OCI-LY7 (cell line): ENCODE measurements at regions not wholly inside any gene's neighbourhood (a gene's known extent, or its start where the extent isn't known, plus 50 kb on each side); places are given as distances from the start of the nearest gene placed in this dataset.

Experiments used
- EZH2phosphoT487 ChIP-seq: fragments of 200-600 bp; sonication (generic); IDR thresholded peaks from 2 replicates; pipeline ENCODE4 v1.6.1; 2018; ENCODE audit warnings: low read depth, borderline replicate concordance, mild to moderate bottlenecking, mixed run types, antibody characterized with exemption, low read length, moderate library complexity, mixed read lengths
- TF ChIP-seq, protein P1 (sequence below): fragments of 200-600 bp; sonication (generic); conservative IDR thresholded peaks from 2 replicates; pipeline ENCODE4 v1.5.1; 2014; ENCODE audit warnings: mild to moderate bottlenecking, antibody characterized with exemption, low read length, moderate library complexity, mixed read lengths

DNA sequence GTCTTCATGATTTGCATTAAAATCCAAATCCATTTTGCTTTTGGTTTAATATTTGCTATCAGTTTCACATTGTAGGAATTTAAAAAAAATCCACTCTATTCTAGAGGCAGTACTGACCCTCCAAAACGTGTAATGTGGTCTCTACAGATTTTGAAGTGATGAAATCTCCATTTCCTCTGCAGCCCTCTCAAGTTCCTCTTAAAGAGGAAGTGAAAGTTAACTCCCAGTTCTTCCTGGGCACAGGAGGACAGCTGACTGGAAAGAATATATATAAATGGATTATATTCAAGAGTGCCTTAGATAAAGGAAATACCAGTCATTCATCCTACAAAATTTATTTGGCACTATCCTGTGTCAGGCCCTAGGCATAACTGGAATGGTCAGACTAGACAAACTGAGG lies 83.5 kb upstream of the PLCL2 start:
- TF ChIP-seq, protein P1, sequence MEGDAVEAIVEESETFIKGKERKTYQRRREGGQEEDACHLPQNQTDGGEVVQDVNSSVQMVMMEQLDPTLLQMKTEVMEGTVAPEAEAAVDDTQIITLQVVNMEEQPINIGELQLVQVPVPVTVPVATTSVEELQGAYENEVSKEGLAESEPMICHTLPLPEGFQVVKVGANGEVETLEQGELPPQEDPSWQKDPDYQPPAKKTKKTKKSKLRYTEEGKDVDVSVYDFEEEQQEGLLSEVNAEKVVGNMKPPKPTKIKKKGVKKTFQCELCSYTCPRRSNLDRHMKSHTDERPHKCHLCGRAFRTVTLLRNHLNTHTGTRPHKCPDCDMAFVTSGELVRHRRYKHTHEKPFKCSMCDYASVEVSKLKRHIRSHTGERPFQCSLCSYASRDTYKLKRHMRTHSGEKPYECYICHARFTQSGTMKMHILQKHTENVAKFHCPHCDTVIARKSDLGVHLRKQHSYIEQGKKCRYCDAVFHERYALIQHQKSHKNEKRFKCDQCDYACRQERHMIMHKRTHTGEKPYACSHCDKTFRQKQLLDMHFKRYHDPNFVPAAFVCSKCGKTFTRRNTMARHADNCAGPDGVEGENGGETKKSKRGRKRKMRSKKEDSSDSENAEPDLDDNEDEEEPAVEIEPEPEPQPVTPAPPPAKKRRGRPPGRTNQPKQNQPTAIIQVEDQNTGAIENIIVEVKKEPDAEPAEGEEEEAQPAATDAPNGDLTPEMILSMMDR: no peak
- no peak for TF ChIP-seq EZH2phosphoT487
